ENCODE measurements at regions not wholly inside any gene's neighbourhood (a gene's known extent, or its start where the extent isn't known, plus 50 kb on each side); places are given as distances from the start of the nearest gene placed in this dataset.
A peak's percentile ranks its signal among the peaks of the same experiment; 100 is the strongest.

- Mint-ChIP-seq H3K27me3 (ENCODE audit: low read depth) (no peaks in the 10 kb centered on the region), H3K36me3 (ENCODE audit: low read depth) (no peaks in the 10 kb centered on the region), H3K27ac (peak overlapping the region in 2 of 3 experiments; percentile 87 to 94), H3K4me3 (peak overlapping the region in 1 of 3 experiments; percentile 9), H3K4me1 (peaks cover 38% of the 10 kb centered on the region), H3K9me3 (no peaks in the 10 kb centered on the region)
- TF ChIP-seq CTCF (IDR thresholded peaks at IDR 0.05; ENCODE audit: unreplicated experiment in 3 of 3): no peak
Observed at GRCh38 chr21:28266061-28266460, 726.6 kb downstream of the LTN1 start.

- no peak for TF ChIP-seq CTCF (IDR thresholded peaks at IDR 0.05; ENCODE audit: unreplicated experiment in 3 of 3)
- no peaks in the 10 kb centered on the region for H3K36me3 Mint-ChIP-seq (ENCODE audit: low read depth)
- peaks cover 21% of the 10 kb centered on the region for H3K4me1 Mint-ChIP-seq
- H3K9me3 Mint-ChIP-seq: no peaks in the 10 kb centered on the region
- no peaks in the 10 kb centered on the region for H3K27me3 Mint-ChIP-seq (ENCODE audit: low read depth)
- no peak overlapping the region for H3K4me3 Mint-ChIP-seq
- peak overlapping the region in 1 of 3 experiments; percentile 51 for H3K27ac Mint-ChIP-seq
Observed at GRCh38 chr21:28263974-28264373, 728.7 kb downstream of the LTN1 start.

- Mint-ChIP-seq H3K27me3 (ENCODE audit: low read depth) (no peaks in the 10 kb centered on the region), H3K9me3 (no peaks in the 10 kb centered on the region), H3K4me3 (no peak overlapping the region), H3K4me1 (peaks cover 24% of the 10 kb centered on the region), H3K27ac (peak overlapping the region in 2 of 3 experiments; percentile 49 to 66), H3K36me3 (ENCODE audit: low read depth) (no peaks in the 10 kb centered on the region)
- TF ChIP-seq CTCF (IDR thresholded peaks at IDR 0.05; ENCODE audit: unreplicated experiment in 3 of 3): no peak
Observed at GRCh38 chr21:28261298-28261697, 731.4 kb downstream of the LTN1 start.

- Mint-ChIP-seq H3K4me3 (no peak overlapping the region), H3K9me3 (no peaks in the 10 kb centered on the region), H3K4me1 (peaks cover 36% of the 10 kb centered on the region), H3K27me3 (ENCODE audit: low read depth) (no peaks in the 10 kb centered on the region), H3K36me3 (ENCODE audit: low read depth) (no peaks in the 10 kb centered on the region), H3K27ac (peak overlapping the region; percentile 94 to 96 (median 95))
- no peak for TF ChIP-seq CTCF (IDR thresholded peaks at IDR 0.05; ENCODE audit: unreplicated experiment in 3 of 3)
Observed at GRCh38 chr21:28257276-28257675, 735.4 kb downstream of the LTN1 start.

- Mint-ChIP-seq H3K4me1 (peaks cover 36% of the 10 kb centered on the region), H3K27me3 (ENCODE audit: low read depth) (no peaks in the 10 kb centered on the region), H3K27ac (peak overlapping the region; percentile 94 to 96 (median 95)), H3K4me3 (peak overlapping the region in 1 of 3 experiments; percentile 9), H3K9me3 (no peaks in the 10 kb centered on the region), H3K36me3 (ENCODE audit: low read depth) (no peaks in the 10 kb centered on the region)
- TF ChIP-seq CTCF (IDR thresholded peaks at IDR 0.05; ENCODE audit: unreplicated experiment in 3 of 3): no peak
Observed at GRCh38 chr21:28256837-28257236, 735.8 kb downstream of the LTN1 start.

- Mint-ChIP-seq H3K4me3 (no peak overlapping the region), H3K27me3 (ENCODE audit: low read depth) (no peaks in the 10 kb centered on the region), H3K4me1 (peaks cover 36% of the 10 kb centered on the region), H3K27ac (peak overlapping the region; percentile 94 to 96 (median 95)), H3K36me3 (ENCODE audit: low read depth) (no peaks in the 10 kb centered on the region), H3K9me3 (no peaks in the 10 kb centered on the region)
- TF ChIP-seq CTCF (IDR thresholded peaks at IDR 0.05; ENCODE audit: unreplicated experiment in 3 of 3): no peak
Observed at GRCh38 chr21:28256420-28256831, 736.3 kb downstream of the LTN1 start.

Data from nephron (organoid).